Activated CD4-positive, alpha-beta T cell treated with anti-CD3 and anti-CD28 coated beads, Interleukin-10, Interleukin-2, amounts not matched to agents 100 ng/mL and 50 ng/mL, durations not matched to agents 16 hours and 8 hours (primary cell): ENCODE measurements at regions not wholly inside any gene's neighbourhood (a gene's known extent, or its start where the extent isn't known, plus 50 kb on each side); places are given as distances from the start of the nearest gene placed in this dataset.

Experiments used
- DNase-seq: peaks from one replicate; pipeline ENCODE4 v3.0.0-alpha.2; 2020

- no peak for DNase-seq
Observed at GRCh38 chr2:236857781-236858180, 227.9 kb upstream of the COPS8 start.

- DNase-seq, result no peak
Observed at GRCh38 chr2:236858661-236859060, 227.0 kb upstream of the COPS8 start.

- DNase-seq, result no peak
Observed at GRCh38 chr2:236859908-236860307, 225.8 kb upstream of the COPS8 start.

- no peak for DNase-seq
Observed at GRCh38 chr2:236861196-236861875, 224.4 kb upstream of the COPS8 start.

GRCh38 chr2:236861944-236862343 is 223.7 kb upstream of the COPS8 start:
- DNase-seq, result no peak

- no peak for DNase-seq
Observed at GRCh38 chr2:236862526-236862925, 223.2 kb upstream of the COPS8 start.

GRCh38 chr2:236862961-236863728 is 222.5 kb upstream of the COPS8 start:
- no peak for DNase-seq

GRCh38 chr2:236863729-236864126 is 222.0 kb upstream of the COPS8 start:
- no peak for DNase-seq

- DNase-seq, result no peak
Observed at GRCh38 chr2:236865052-236865451, 220.6 kb upstream of the COPS8 start.

GRCh38 chr2:236866542-236867340 is 218.9 kb upstream of the COPS8 start:
- DNase-seq, result no peak

GRCh38 chr2:236867441-236868260 is 218.0 kb upstream of the COPS8 start:
- no peak for DNase-seq

- DNase-seq, result no peak
Observed at GRCh38 chr2:236870370-236870769, 215.3 kb upstream of the COPS8 start.

GRCh38 chr2:236871500-236872001 is 214.1 kb upstream of the COPS8 start:
- no peak for DNase-seq

GRCh38 chr2:236872015-236872414 is 213.7 kb upstream of the COPS8 start:
- no peak for DNase-seq

- DNase-seq, result no peak
Observed at GRCh38 chr2:236872981-236873380, 212.7 kb upstream of the COPS8 start.

- no peak for DNase-seq
Observed at GRCh38 chr2:236873636-236874035, 212.1 kb upstream of the COPS8 start.

- no peak for DNase-seq
Observed at GRCh38 chr2:236874866-236875481, 210.7 kb upstream of the COPS8 start.

- DNase-seq, result no peak
Observed at GRCh38 chr2:236875906-236876505, 209.7 kb upstream of the COPS8 start.

GRCh38 chr2:236876642-236877041 is 209.0 kb upstream of the COPS8 start:
- DNase-seq, result no peak

GRCh38 chr2:236877972-236878371 is 207.7 kb upstream of the COPS8 start:
- DNase-seq, result no peak

GRCh38 chr2:236879416-236879963 is 206.2 kb upstream of the COPS8 start:
- no peak for DNase-seq
